Retinal pigment epithelial cell (primary cell): ENCODE measurements at regions not wholly inside any gene's neighbourhood (a gene's known extent, or its start where the extent isn't known, plus 50 kb on each side); places are given as distances from the start of the nearest gene placed in this dataset.

Experiments
- DNase-seq: peaks from one replicate; pipeline ENCODE4 v3.0.0-alpha.2; 2010; ENCODE audit warnings: low read depth
- H3K4me3 ChIP-seq: 2 replicates; pipeline ENCODE4 v1.5.1; 2011; ENCODE audit warnings: mild to moderate bottlenecking, low read length, control low read depth, moderate library complexity
- CTCF ChIP-seq: conservative IDR thresholded peaks from 2 replicates; pipeline ENCODE4 v1.5.1; 2011; ENCODE audit warnings: low read depth, low read length, control low read depth, inconsistent platforms

GRCh38 chr18:56173542-56174220 is 464.7 kb downstream of the TXNL1 start:
- no peak for DNase-seq
- H3K4me3 ChIP-seq: no peak overlapping the region
- no peak for TF ChIP-seq CTCF

- DNase-seq: no peak
- TF ChIP-seq CTCF: no peak
- H3K4me3 ChIP-seq: no peak overlapping the region
These were observed 465.9 kb downstream of the TXNL1 start for GRCh38 chr18:56172527-56172926.

- DNase-seq: no peak
- no peak overlapping the region for H3K4me3 ChIP-seq
- no peak for TF ChIP-seq CTCF
These were observed 466.5 kb downstream of the TXNL1 start for GRCh38 chr18:56171848-56172247.

- no peak for TF ChIP-seq CTCF
- DNase-seq: peak; percentile 58
- no peak overlapping the region for H3K4me3 ChIP-seq
These were observed 470.2 kb downstream of the TXNL1 start for GRCh38 chr18:56168049-56168781.

GRCh38 chr18:56167366-56167765 is 471.0 kb downstream of the TXNL1 start:
- no peak for DNase-seq
- no peak overlapping the region for H3K4me3 ChIP-seq
- TF ChIP-seq CTCF: no peak

GRCh38 chr18:56166914-56167313 is 471.5 kb downstream of the TXNL1 start:
- no peak for TF ChIP-seq CTCF
- no peak overlapping the region for H3K4me3 ChIP-seq
- DNase-seq: no peak
